PC-9 (cell line): ENCODE measurements at regions not wholly inside any gene's neighbourhood (a gene's known extent, or its start where the extent isn't known, plus 50 kb on each side); places are given as distances from the start of the nearest gene placed in this dataset.

Experiments used
- BruUV-seq: library from RNA; stranded (reverse); fragments of 400-500 nt; replicated peaks from 2 replicates; lab custom pipeline; 2021; lab: Mats Ljungman, UMichigan
- CTCF ChIA-PET: fragments of 300-600 bp; sonication (Branson Sonifier 250); formaldehyde crosslinking; loops from one replicate; lab custom pipeline; 2022; ENCODE audit warnings: antibody characterized with exemption; lab: Charles Lee
- POLR2A ChIA-PET: fragments of 300-600 bp; sonication (Branson Sonifier 250); formaldehyde crosslinking; loops from one replicate; lab custom pipeline; 2022; ENCODE audit warnings: antibody characterized with exemption; ENCODE audit not compliant: unreplicated experiment; lab: Charles Lee
- DNase-seq, 2 experiments: peaks; one replicate each; pipeline versions ENCODE4 v3.0.0 to v3.0.0-alpha.2; 2015 to 2022; ENCODE audit warnings: mixed read lengths in 1 of 2
- H2AFZ ChIP-seq: fragments of 200-600 bp; sonication (generic); 2 replicates; pipeline ENCODE4 v1.8.1; 2017; ENCODE audit warnings: antibody characterized with exemption
- H3F3A ChIP-seq: fragments of 200-600 bp; sonication (generic); 2 replicates; pipeline ENCODE4 v1.8.1; 2017; ENCODE audit warnings: antibody characterized with exemption, mild to moderate bottlenecking, low read depth; ENCODE audit not compliant: insufficient read depth
- H3K27ac ChIP-seq: fragments of 200-600 bp; sonication (generic); 2 replicates; pipeline ENCODE4 v1.6.1; 2016; ENCODE audit warnings: mixed run types
- H3K27me3 ChIP-seq: fragments of 200-600 bp; sonication (generic); 2 replicates; pipeline ENCODE4 v1.6.1; 2016; ENCODE audit warnings: low read depth, mixed run types; ENCODE audit not compliant: insufficient read depth
- H3K36me3 ChIP-seq: fragments of 200-600 bp; sonication (generic); 2 replicates; pipeline ENCODE4 v1.6.1; 2016; ENCODE audit warnings: low read depth, mixed run types
- H3K4me1 ChIP-seq: fragments of 200-600 bp; sonication (generic); replicated peaks from 2 replicates; pipeline ENCODE4 v1.6.1; 2016; ENCODE audit warnings: mixed run types; ENCODE audit not compliant: insufficient read depth
- H3K4me2 ChIP-seq: fragments of 200-600 bp; sonication (generic); 2 replicates; pipeline ENCODE4 v1.6.1; 2017; ENCODE audit warnings: mixed run types
- H3K4me3 ChIP-seq: fragments of 200-600 bp; sonication (generic); 2 replicates; pipeline ENCODE4 v1.6.1; 2016; ENCODE audit warnings: mixed run types
- H3K79me2 ChIP-seq: fragments of 200-600 bp; sonication (generic); 2 replicates; pipeline ENCODE4 v1.6.1; 2017; ENCODE audit warnings: low read depth, mixed run types
- H3K9me2 ChIP-seq: fragments of 200-600 bp; sonication (generic); 2 replicates; pipeline ENCODE4 v1.8.1; 2017; ENCODE audit warnings: mild to moderate bottlenecking; ENCODE audit not compliant: insufficient read depth
- H3K9me3 ChIP-seq: fragments of 200-600 bp; sonication (generic); 2 replicates; pipeline ENCODE4 v1.8.1; 2016; ENCODE audit warnings: low read depth; ENCODE audit not compliant: insufficient read depth
- H4K20me1 ChIP-seq: fragments of 200-600 bp; sonication (generic); 2 replicates; pipeline ENCODE4 v1.8.1; 2017; ENCODE audit not compliant: insufficient read depth
- CTCF ChIP-seq: fragments of 200-600 bp; sonication (generic); conservative IDR thresholded peaks from 2 replicates; pipeline ENCODE4 v1.6.1; 2017; ENCODE audit warnings: mixed run types, antibody characterized with exemption, mild to moderate bottlenecking, moderate library complexity
- EZH2 ChIP-seq: fragments of 200-600 bp; sonication (generic); IDR thresholded peaks from 2 replicates; pipeline ENCODE4 v1.8.0; 2017; ENCODE audit warnings: antibody characterized with exemption, low read depth
- intact Hi-C: fragments of 100-400 bp; cut with micrococcal nuclease; formaldehyde crosslinking; loops from one replicate; pipeline ENCODE4 v1.10.0; 2022; ENCODE audit not compliant: unreplicated experiment

DNA sequence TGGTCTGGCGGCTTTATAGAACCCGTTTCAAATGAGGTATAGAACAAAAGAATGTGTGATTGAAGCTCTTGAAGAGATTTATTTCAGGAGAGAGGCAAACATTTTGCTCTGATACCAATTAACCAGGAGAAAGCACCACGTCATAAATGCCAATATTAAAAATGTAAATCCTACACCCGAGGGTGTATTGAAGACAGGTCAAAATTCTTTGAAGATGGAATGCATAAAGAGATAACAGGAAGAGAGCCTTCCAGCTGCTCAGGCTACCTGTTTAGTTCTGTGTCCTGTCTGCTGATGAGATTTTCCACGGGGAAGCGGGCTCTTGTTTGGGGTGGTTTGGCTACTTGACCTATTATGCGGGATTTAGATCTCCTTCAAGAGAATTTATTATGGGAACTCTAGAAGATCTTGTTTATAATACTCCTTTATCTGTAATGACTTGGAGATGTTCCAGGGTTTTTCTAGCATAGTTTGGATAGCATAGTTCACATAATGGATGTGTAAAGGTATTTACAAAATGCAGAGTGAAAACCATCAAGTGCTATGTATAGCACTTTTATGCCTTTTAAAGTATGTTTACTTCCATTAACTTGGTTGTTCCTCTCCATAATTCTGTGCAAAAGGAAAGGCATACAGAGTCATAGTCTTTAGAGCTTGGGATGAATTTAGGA, 204.5 kb upstream of the SPRED2 start:
- intact Hi-C loops: no loop called here
- TF ChIP-seq EZH2 (no peak), CTCF (no peak)
- no TSS peak for BruUV-seq

DNA sequence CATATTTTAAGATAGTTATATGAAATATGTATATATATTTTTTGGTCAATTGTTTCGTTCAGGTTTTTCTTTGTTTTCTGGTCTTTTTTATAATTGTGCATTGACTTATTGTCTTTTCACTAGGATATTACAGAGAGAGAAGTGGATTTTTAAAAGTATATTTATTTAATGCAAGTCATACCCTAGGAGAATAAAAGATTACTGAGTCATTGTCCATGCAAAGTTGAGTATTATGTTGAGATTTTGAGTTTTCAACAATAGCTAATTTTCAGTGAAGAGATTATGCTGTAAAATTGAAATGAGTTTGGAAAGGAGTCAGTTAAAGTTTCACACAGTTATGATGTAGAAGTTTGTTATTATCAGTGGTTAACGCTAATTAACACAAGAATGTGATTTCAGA, 203.6 kb upstream of the SPRED2 start:
- ChIA-PET CTCF (no interaction called here), POLR2A (no interaction called here)
- H2AFZ ChIP-seq: no peak overlapping the region
- intact Hi-C loops: no loop called here
- H3K9me3 ChIP-seq: no peaks in the 10 kb centered on the region; the same call in 1 of the 2 replicates
- H3K27ac ChIP-seq: no peak overlapping the region
- no peaks in the 10 kb centered on the region for H3K9me2 ChIP-seq
- H3K79me2 ChIP-seq: no peaks in the 10 kb centered on the region
- BruUV-seq: no TSS peak
- no peak overlapping the region for H3K4me2 ChIP-seq
- no peaks in the 10 kb centered on the region for H4K20me1 ChIP-seq
- no peaks in the 10 kb centered on the region for H3K36me3 ChIP-seq
- no peak for DNase-seq
- H3F3A ChIP-seq: no peaks in the 10 kb centered on the region
- no peak for TF ChIP-seq CTCF
- TF ChIP-seq EZH2: no peak
- H3K4me1 ChIP-seq: no peaks in the 10 kb centered on the region
- no peaks in the 10 kb centered on the region for H3K27me3 ChIP-seq
- H3K4me3 ChIP-seq: no peak overlapping the region

More for the DNA sequence above, 204.5 kb upstream of the SPRED2 start:
- Histone ChIP-seq H3K79me2 (no peaks in the 10 kb centered on the region), H3K4me2 (no peak overlapping the region), H2AFZ (no peak overlapping the region), H4K20me1 (no peaks in the 10 kb centered on the region), H3K27ac (no peak overlapping the region), H3K4me1 (no peaks in the 10 kb centered on the region), H3K4me3 (no peak overlapping the region), H3K9me3 (no peaks in the 10 kb centered on the region; the same call in 1 of the 2 replicates), H3K27me3 (no peaks in the 10 kb centered on the region), H3K9me2 (no peaks in the 10 kb centered on the region), H3K36me3 (no peaks in the 10 kb centered on the region), H3F3A (no peaks in the 10 kb centered on the region; the same call in 1 of the 2 replicates)
- POLR2A ChIA-PET: interaction anchor here (0.7 kb wide), 1 partner anchor 1069 kb away, joined by 4 read pairs; no protein-coding TSS in a partner anchor
- DNase-seq: no peak
- CTCF ChIA-PET: interaction anchor here (0.6 kb wide), 1 partner anchor 796 kb away, joined by 3 read pairs; no protein-coding TSS in a partner anchor

DNA sequence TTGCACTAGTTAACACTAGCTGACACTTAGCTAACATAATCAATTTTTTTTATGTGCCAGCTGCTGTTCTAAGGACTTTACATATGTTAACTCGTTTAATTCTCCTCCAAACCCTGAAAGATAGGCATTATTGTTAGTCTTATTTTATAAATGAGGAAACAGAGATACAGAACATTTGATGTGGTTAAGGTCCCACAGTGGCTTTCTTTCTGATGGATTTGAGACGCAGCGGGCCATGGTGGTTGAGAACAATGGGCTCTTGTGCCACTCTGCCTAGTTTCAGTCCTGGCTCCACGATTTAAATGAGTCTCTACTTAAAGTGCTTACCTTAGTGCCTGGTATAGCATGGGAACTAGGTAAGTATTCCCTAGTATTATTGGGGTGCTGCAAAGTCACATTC, 201.9 kb upstream of the SPRED2 start:
- no TSS peak for BruUV-seq
- H3K27ac ChIP-seq: no peak overlapping the region
- H3F3A ChIP-seq: no peaks in the 10 kb centered on the region
- H2AFZ ChIP-seq: no peak overlapping the region
- no peak for TF ChIP-seq CTCF
- TF ChIP-seq EZH2: no peak
- no peaks in the 10 kb centered on the region for H3K9me2 ChIP-seq
- H3K4me1 ChIP-seq: no peaks in the 10 kb centered on the region
- ChIA-PET POLR2A (no interaction called here), CTCF (no interaction called here)
- intact Hi-C loops: no loop called here
- no peaks in the 10 kb centered on the region for H3K79me2 ChIP-seq
- H4K20me1 ChIP-seq: no peaks in the 10 kb centered on the region
- no peaks in the 10 kb centered on the region for H3K27me3 ChIP-seq
- H3K9me3 ChIP-seq: no peaks in the 10 kb centered on the region; the same call in 1 of the 2 replicates
- H3K36me3 ChIP-seq: no peaks in the 10 kb centered on the region
- H3K4me2 ChIP-seq: no peak overlapping the region
- no peak overlapping the region for H3K4me3 ChIP-seq
- DNase-seq: no peak
